DOHH2 (cell line): ENCODE measurements at regions not wholly inside any gene's neighbourhood (a gene's known extent, or its start where the extent isn't known, plus 50 kb on each side); places are given as distances from the start of the nearest gene placed in this dataset.

Source experiments
- H3F3A ChIP-seq: fragments of 200-600 bp; sonication (generic), shearing (Covaris generic); 2 replicates; pipeline ENCODE4 v1.6.0; 2016; ENCODE audit warnings: antibody characterized with exemption, mild to moderate bottlenecking; ENCODE audit not compliant: control insufficient read depth, insufficient read depth
- H3K27ac ChIP-seq: fragments of 200-600 bp; sonication (generic); 2 replicates; pipeline ENCODE4 v1.5.1; 2014; ENCODE audit warnings: low read depth, mild to moderate bottlenecking, low read length, moderate library complexity
- H3K27me3 ChIP-seq: fragments of 200-600 bp; sonication (generic); 2 replicates; pipeline ENCODE4 v1.6.1; 2014; ENCODE audit warnings: mild to moderate bottlenecking, low read length, mixed read lengths; ENCODE audit not compliant: control insufficient read depth
- H3K36me3 ChIP-seq: fragments of 200-600 bp; sonication (generic); 2 replicates; pipeline ENCODE4 v1.6.1; 2014; ENCODE audit warnings: mild to moderate bottlenecking, low read length, moderate library complexity, mixed read lengths; ENCODE audit not compliant: control insufficient read depth
- H3K4me1 ChIP-seq: fragments of 200-600 bp; sonication (generic); 2 replicates; pipeline ENCODE4 v1.6.1; 2014; ENCODE audit warnings: mild to moderate bottlenecking, low read length, mixed read lengths; ENCODE audit not compliant: control insufficient read depth
- H3K4me2 ChIP-seq: fragments of 200-600 bp; sonication (generic); 2 replicates; pipeline ENCODE4 v1.6.0; 2014; ENCODE audit warnings: mild to moderate bottlenecking, low read length, moderate library complexity
- H3K4me3 ChIP-seq: fragments of 200-600 bp; sonication (generic); 2 replicates; pipeline ENCODE4 v1.5.1; 2014; ENCODE audit warnings: mild to moderate bottlenecking, low read length, mixed read lengths
- H3K79me2 ChIP-seq: fragments of 200-600 bp; sonication (generic); 2 replicates; pipeline ENCODE4 v1.6.1; 2014; ENCODE audit warnings: mild to moderate bottlenecking, low read length, mixed read lengths; ENCODE audit not compliant: control insufficient read depth
- H3K9me2 ChIP-seq: fragments of 200-600 bp; sonication (generic); replicated peaks from 2 replicates; pipeline ENCODE4 v1.6.1; 2014; ENCODE audit warnings: mild to moderate bottlenecking, low read length, mixed read lengths; ENCODE audit not compliant: control insufficient read depth
- H3K9me3 ChIP-seq: fragments of 200-600 bp; sonication (generic); 2 replicates; pipeline ENCODE4 v1.6.1; 2014; ENCODE audit warnings: antibody characterized with exemption, low read length, mixed read lengths; ENCODE audit not compliant: control insufficient read depth, insufficient read depth
- H4K20me1 ChIP-seq: fragments of 200-600 bp; sonication (generic); 2 replicates; pipeline ENCODE4 v1.6.0; 2014; ENCODE audit warnings: low read depth, mild to moderate bottlenecking, antibody characterized with exemption, low read length, moderate library complexity; ENCODE audit not compliant: control insufficient read depth, insufficient read depth
- EZH2phosphoT487 ChIP-seq: fragments of 200-600 bp; sonication (generic); IDR thresholded peaks from 2 replicates; pipeline ENCODE4 v1.6.1; 2017; ENCODE audit warnings: borderline replicate concordance, mild to moderate bottlenecking, antibody characterized with exemption, low read length, moderate library complexity, mixed read lengths
- TF ChIP-seq, protein P1 (sequence below): fragments of 200-600 bp; sonication (generic); IDR thresholded peaks from one replicate; pipeline ENCODE4 v1.5.1; 2014; ENCODE audit warnings: antibody characterized with exemption, mild to moderate bottlenecking, low read depth, low read length; ENCODE audit not compliant: poor library complexity, severe bottlenecking

DNA sequence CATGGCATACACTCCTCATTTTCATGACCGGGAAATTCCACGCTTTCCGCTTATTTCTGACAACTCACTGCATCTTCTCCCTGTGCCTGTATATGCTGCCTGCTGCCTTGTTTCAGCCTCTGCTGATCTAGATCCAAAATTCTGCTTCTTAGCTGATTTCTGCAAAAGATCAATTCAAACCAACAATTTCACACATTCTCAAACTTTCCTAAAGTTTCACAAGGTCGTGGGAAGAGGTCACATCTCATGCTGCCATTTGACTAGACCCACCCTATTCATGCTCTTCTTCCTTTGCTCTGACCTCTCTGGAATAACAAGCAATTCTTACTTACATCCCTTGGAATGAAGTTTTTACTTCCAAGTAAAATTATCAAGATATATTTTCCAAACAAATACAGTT lies 84.5 kb downstream of the TMEM167A start:
- no peaks in the 10 kb centered on the region for H3K9me2 ChIP-seq
- H3F3A ChIP-seq = no peaks in the 10 kb centered on the region
- H3K27ac ChIP-seq = no peak overlapping the region
- H3K79me2 ChIP-seq = no peaks in the 10 kb centered on the region
- no peaks in the 10 kb centered on the region for H3K36me3 ChIP-seq
- no peak for TF ChIP-seq EZH2phosphoT487
- TF ChIP-seq, protein P1, sequence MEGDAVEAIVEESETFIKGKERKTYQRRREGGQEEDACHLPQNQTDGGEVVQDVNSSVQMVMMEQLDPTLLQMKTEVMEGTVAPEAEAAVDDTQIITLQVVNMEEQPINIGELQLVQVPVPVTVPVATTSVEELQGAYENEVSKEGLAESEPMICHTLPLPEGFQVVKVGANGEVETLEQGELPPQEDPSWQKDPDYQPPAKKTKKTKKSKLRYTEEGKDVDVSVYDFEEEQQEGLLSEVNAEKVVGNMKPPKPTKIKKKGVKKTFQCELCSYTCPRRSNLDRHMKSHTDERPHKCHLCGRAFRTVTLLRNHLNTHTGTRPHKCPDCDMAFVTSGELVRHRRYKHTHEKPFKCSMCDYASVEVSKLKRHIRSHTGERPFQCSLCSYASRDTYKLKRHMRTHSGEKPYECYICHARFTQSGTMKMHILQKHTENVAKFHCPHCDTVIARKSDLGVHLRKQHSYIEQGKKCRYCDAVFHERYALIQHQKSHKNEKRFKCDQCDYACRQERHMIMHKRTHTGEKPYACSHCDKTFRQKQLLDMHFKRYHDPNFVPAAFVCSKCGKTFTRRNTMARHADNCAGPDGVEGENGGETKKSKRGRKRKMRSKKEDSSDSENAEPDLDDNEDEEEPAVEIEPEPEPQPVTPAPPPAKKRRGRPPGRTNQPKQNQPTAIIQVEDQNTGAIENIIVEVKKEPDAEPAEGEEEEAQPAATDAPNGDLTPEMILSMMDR = no peak
- H3K4me2 ChIP-seq = no peak overlapping the region
- H4K20me1 ChIP-seq = no peaks in the 10 kb centered on the region
- H3K9me3 ChIP-seq = no peaks in the 10 kb centered on the region
- H3K27me3 ChIP-seq = 0 out of 2 replicates have a peak, but pooled peaks cover 3% of the 10 kb centered on the region
- no peaks in the 10 kb centered on the region for H3K4me1 ChIP-seq
- H3K4me3 ChIP-seq = no peak overlapping the region

GRCh38 chr5:82991678-82992323 lies 85.4 kb downstream of the TMEM167A start:
- no peak overlapping the region for H3K4me3 ChIP-seq
- H4K20me1 ChIP-seq = no peaks in the 10 kb centered on the region
- H3F3A ChIP-seq = no peaks in the 10 kb centered on the region
- H3K4me2 ChIP-seq = no peak overlapping the region
- no peaks in the 10 kb centered on the region for H3K9me2 ChIP-seq
- 0 out of 2 replicates have a peak, but pooled peaks cover 3% of the 10 kb centered on the region for H3K27me3 ChIP-seq
- H3K79me2 ChIP-seq = no peaks in the 10 kb centered on the region
- no peaks in the 10 kb centered on the region for H3K4me1 ChIP-seq
- no peaks in the 10 kb centered on the region for H3K36me3 ChIP-seq
- no peaks in the 10 kb centered on the region for H3K9me3 ChIP-seq
- TF ChIP-seq, protein P1 = no peak
- TF ChIP-seq EZH2phosphoT487 = no peak
- H3K27ac ChIP-seq = no peak overlapping the region

DNA sequence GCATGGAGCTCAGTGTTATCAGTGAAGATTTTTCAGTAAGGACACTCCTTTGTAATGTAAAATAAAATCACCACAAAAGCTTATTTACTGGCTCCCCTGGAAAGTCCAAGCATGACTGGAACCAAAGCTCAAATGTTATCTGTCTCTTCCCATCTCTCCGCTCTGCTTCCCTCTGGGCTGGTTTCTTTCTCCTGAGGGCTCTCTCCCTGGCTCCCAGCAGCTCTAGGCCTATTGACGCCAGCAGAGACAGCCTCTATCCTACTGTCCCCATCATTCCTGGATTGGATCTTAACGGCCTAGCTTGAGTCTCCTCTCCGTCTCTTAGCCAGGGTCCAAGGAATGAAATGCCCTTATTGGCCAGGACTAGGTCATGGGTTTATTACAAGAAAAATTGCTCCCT lies 86.1 kb downstream of the TMEM167A start:
- H3K4me2 ChIP-seq = no peak overlapping the region
- H3K9me2 ChIP-seq = no peaks in the 10 kb centered on the region
- H3K79me2 ChIP-seq = no peaks in the 10 kb centered on the region
- no peaks in the 10 kb centered on the region for H3K27me3 ChIP-seq
- H3K27ac ChIP-seq = no peak overlapping the region
- no peaks in the 10 kb centered on the region for H3K9me3 ChIP-seq
- H3K36me3 ChIP-seq = no peaks in the 10 kb centered on the region
- no peaks in the 10 kb centered on the region for H3F3A ChIP-seq
- H3K4me3 ChIP-seq = no peak overlapping the region
- H4K20me1 ChIP-seq = no peaks in the 10 kb centered on the region
- TF ChIP-seq, protein P1 = no peak
- no peak for TF ChIP-seq EZH2phosphoT487
- no peaks in the 10 kb centered on the region for H3K4me1 ChIP-seq
